OCI-LY7 (cell line): ENCODE measurements at regions not wholly inside any gene's neighbourhood (a gene's known extent, or its start where the extent isn't known, plus 50 kb on each side); places are given as distances from the start of the nearest gene placed in this dataset.

Experiments used
- BruUV-seq: library from RNA; stranded (reverse); fragments of 400-500 nt; replicated peaks from 2 replicates; lab custom pipeline; 2021; lab: Mats Ljungman, UMichigan
- CTCF ChIA-PET: fragments of 300-600 bp; sonication (Branson Sonifier 250); formaldehyde crosslinking; loops from one replicate; lab custom pipeline; 2022; ENCODE audit warnings: antibody characterized with exemption; ENCODE audit not compliant: unreplicated experiment; lab: Charles Lee
- POLR2A ChIA-PET: fragments of 300-600 bp; sonication (Branson Sonifier 250); formaldehyde crosslinking; loops from one replicate; lab custom pipeline; 2022; ENCODE audit warnings: antibody characterized with exemption; lab: Charles Lee
- DNase-seq: peaks from one replicate; pipeline ENCODE4 v3.0.0-alpha.2; 2015; ENCODE audit warnings: low spot score
- H2AFZ ChIP-seq: fragments of 200-600 bp; sonication (generic), shearing (Covaris generic); 2 replicates; pipeline ENCODE4 v1.6.1; 2014; ENCODE audit warnings: mild to moderate bottlenecking, antibody characterized with exemption, low read length, moderate library complexity
- H3K27ac ChIP-seq: fragments of 200-600 bp; sonication (generic); 2 replicates; pipeline ENCODE4 v1.5.1; 2014; ENCODE audit warnings: mixed run types, low read depth, mild to moderate bottlenecking, moderate library complexity, low read length, inconsistent platforms; ENCODE audit not compliant: poor library complexity, severe bottlenecking
- H3K36me3 ChIP-seq: fragments of 200-600 bp; sonication (generic); 2 replicates; pipeline ENCODE4 v1.6.1; 2014; ENCODE audit warnings: mild to moderate bottlenecking, antibody characterized with exemption, low read length, moderate library complexity, mixed read lengths; ENCODE audit not compliant: insufficient read depth
- H3K4me1 ChIP-seq: fragments of 200-600 bp; sonication (generic); 2 replicates; pipeline ENCODE4 v1.5.1; 2014; ENCODE audit warnings: mild to moderate bottlenecking, low read length; ENCODE audit not compliant: insufficient read depth, poor library complexity, severe bottlenecking
- H3K4me2 ChIP-seq: fragments of 200-600 bp; sonication (generic); 2 replicates; pipeline ENCODE4 v1.6.1; 2014; ENCODE audit warnings: mild to moderate bottlenecking, low read length
- H3K4me3 ChIP-seq: fragments of 200-600 bp; sonication (generic); 2 replicates; pipeline ENCODE4 v1.5.1; 2014; ENCODE audit warnings: mild to moderate bottlenecking, low read depth, low read length; ENCODE audit not compliant: poor library complexity, severe bottlenecking
- H3K79me2 ChIP-seq: fragments of 200-600 bp; sonication (generic); 2 replicates; pipeline ENCODE4 v1.6.1; 2016; ENCODE audit warnings: low read depth, mild to moderate bottlenecking, low read length, moderate library complexity, mixed read lengths; ENCODE audit not compliant: insufficient read depth
- H3K9me2 ChIP-seq: fragments of 200-600 bp; sonication (generic); 2 replicates; pipeline ENCODE4 v1.6.1; 2016; ENCODE audit warnings: mild to moderate bottlenecking, low read length, mixed read lengths; ENCODE audit not compliant: insufficient read depth
- H3K9me3 ChIP-seq: fragments of 200-600 bp; sonication (generic); 2 replicates; pipeline ENCODE4 v1.6.1; 2014; ENCODE audit warnings: mild to moderate bottlenecking, mixed run types, low read length, mixed read lengths
- H4K20me1 ChIP-seq: fragments of 200-600 bp; sonication (generic); 2 replicates; pipeline ENCODE4 v1.6.1; 2014; ENCODE audit warnings: mild to moderate bottlenecking, antibody characterized with exemption, low read length, moderate library complexity, mixed read lengths; ENCODE audit not compliant: insufficient read depth
- CTCF ChIP-seq: fragments of 200-600 bp; sonication (generic); conservative IDR thresholded peaks from 2 replicates; pipeline ENCODE4 v1.5.1; 2014; ENCODE audit warnings: mild to moderate bottlenecking, antibody characterized with exemption, low read length, moderate library complexity, mixed read lengths
- EZH2phosphoT487 ChIP-seq: fragments of 200-600 bp; sonication (generic); IDR thresholded peaks from 2 replicates; pipeline ENCODE4 v1.6.1; 2018; ENCODE audit warnings: low read depth, borderline replicate concordance, mild to moderate bottlenecking, mixed run types, antibody characterized with exemption, low read length, moderate library complexity, mixed read lengths
- intact Hi-C: fragments of 100-400 bp; cut with micrococcal nuclease; formaldehyde crosslinking; loops from one replicate; pipeline ENCODE4 v1.10.0; 2022; ENCODE audit not compliant: unreplicated experiment

GRCh38 chr20:24359321-24360027 is 110.0 kb upstream of the SYNDIG1 start:
- CTCF ChIA-PET: no interaction called here
- no peak for DNase-seq

GRCh38 chr20:24357931-24358330 is 111.5 kb upstream of the SYNDIG1 start:
- Histone ChIP-seq H2AFZ (no peak overlapping the region), H3K79me2 (no peaks in the 10 kb centered on the region), H3K9me2 (no peaks in the 10 kb centered on the region), H3K36me3 (no peaks in the 10 kb centered on the region), H3K9me3 (no peaks in the 10 kb centered on the region), H3K4me3 (no peak overlapping the region), H3K27ac (no peak overlapping the region), H3K4me1 (no peaks in the 10 kb centered on the region), H3K4me2 (no peak overlapping the region), H4K20me1 (no peaks in the 10 kb centered on the region)
- no TSS peak for BruUV-seq
- ChIA-PET POLR2A (no interaction called here), CTCF (no interaction called here)
- TF ChIP-seq EZH2phosphoT487 (no peak), CTCF (no peak)
- DNase-seq: no peak
- intact Hi-C loops: no loop called here

More at GRCh38 chr20:24359321-24360027, 110.0 kb upstream of the SYNDIG1 start:
- no peak overlapping the region for H3K4me2 ChIP-seq
- H3K4me1 ChIP-seq: no peaks in the 10 kb centered on the region
- intact Hi-C loops: no loop called here
- no peaks in the 10 kb centered on the region for H4K20me1 ChIP-seq
- POLR2A ChIA-PET: no interaction called here
- H3K79me2 ChIP-seq: no peaks in the 10 kb centered on the region
- H3K36me3 ChIP-seq: no peaks in the 10 kb centered on the region
- H3K4me3 ChIP-seq: no peak overlapping the region
- no peaks in the 10 kb centered on the region for H3K9me3 ChIP-seq
- no peak overlapping the region for H3K27ac ChIP-seq
- TF ChIP-seq EZH2phosphoT487: no peak
- no peak for TF ChIP-seq CTCF
- H2AFZ ChIP-seq: no peak overlapping the region
- BruUV-seq: no TSS peak
- no peaks in the 10 kb centered on the region for H3K9me2 ChIP-seq

- no peak overlapping the region for H3K27ac ChIP-seq
- H3K9me2 ChIP-seq: no peaks in the 10 kb centered on the region
- ChIA-PET CTCF (no interaction called here), POLR2A (no interaction called here)
- no peaks in the 10 kb centered on the region for H3K79me2 ChIP-seq
- H2AFZ ChIP-seq: no peak overlapping the region
- TF ChIP-seq CTCF (no peak), EZH2phosphoT487 (no peak)
- H3K4me3 ChIP-seq: no peak overlapping the region
- no peak overlapping the region for H3K4me2 ChIP-seq
- BruUV-seq: no TSS peak
- no peaks in the 10 kb centered on the region for H3K9me3 ChIP-seq
- no peaks in the 10 kb centered on the region for H3K4me1 ChIP-seq
- intact Hi-C loops: no loop called here
- DNase-seq: no peak
- H4K20me1 ChIP-seq: no peaks in the 10 kb centered on the region
- H3K36me3 ChIP-seq: no peaks in the 10 kb centered on the region
Measured at GRCh38 chr20:24357177-24357576, 112.3 kb upstream of the SYNDIG1 start.
